ENCODE measurements at regions not wholly inside any gene's neighbourhood (a gene's known extent, or its start where the extent isn't known, plus 50 kb on each side); places are given as distances from the start of the nearest gene placed in this dataset.

GRCh38 chr9:12054235-12054634 lies 639.0 kb upstream of the TYRP1 start:
- TF ChIP-seq POLR2AphosphoS5 (IDR thresholded peaks at IDR 0.05; ENCODE audit: insufficient read depth in 1 of 2, low read depth in 1 of 2) (no peak), CTCF (IDR thresholded peaks at IDR 0.05) (no peak)

Measured in vagina (tissue), 2 donors.